ENCODE measurements at regions not wholly inside any gene's neighbourhood (a gene's known extent, or its start where the extent isn't known, plus 50 kb on each side); places are given as distances from the start of the nearest gene placed in this dataset.
A peak's percentile ranks its signal among the peaks of the same experiment; 100 is the strongest.

- no peak for TF ChIP-seq CUX1 (CRISPR knock-in tag; IDR thresholded peaks at IDR 0.05)
- no peak for TF ChIP-seq JUNB (CRISPR knock-in tag; conservative IDR thresholded peaks at IDR 0.05)
- TF ChIP-seq KHSRP (IDR thresholded peaks at IDR 0.05) = 0 out of 2 replicates have a peak, but pooled peaks have one; percentile 16
- TF ChIP-seq, protein P1, sequence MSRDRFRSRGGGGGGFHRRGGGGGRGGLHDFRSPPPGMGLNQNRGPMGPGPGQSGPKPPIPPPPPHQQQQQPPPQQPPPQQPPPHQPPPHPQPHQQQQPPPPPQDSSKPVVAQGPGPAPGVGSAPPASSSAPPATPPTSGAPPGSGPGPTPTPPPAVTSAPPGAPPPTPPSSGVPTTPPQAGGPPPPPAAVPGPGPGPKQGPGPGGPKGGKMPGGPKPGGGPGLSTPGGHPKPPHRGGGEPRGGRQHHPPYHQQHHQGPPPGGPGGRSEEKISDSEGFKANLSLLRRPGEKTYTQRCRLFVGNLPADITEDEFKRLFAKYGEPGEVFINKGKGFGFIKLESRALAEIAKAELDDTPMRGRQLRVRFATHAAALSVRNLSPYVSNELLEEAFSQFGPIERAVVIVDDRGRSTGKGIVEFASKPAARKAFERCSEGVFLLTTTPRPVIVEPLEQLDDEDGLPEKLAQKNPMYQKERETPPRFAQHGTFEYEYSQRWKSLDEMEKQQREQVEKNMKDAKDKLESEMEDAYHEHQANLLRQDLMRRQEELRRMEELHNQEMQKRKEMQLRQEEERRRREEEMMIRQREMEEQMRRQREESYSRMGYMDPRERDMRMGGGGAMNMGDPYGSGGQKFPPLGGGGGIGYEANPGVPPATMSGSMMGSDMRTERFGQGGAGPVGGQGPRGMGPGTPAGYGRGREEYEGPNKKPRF (IDR thresholded peaks at IDR 0.05; ENCODE audit: low read depth, low read length) = no peak
- peak; percentile 63 for TF ChIP-seq NFIC (IDR thresholded peaks at IDR 0.05)
- no peak for TF ChIP-seq ATF3 (IDR thresholded peaks at IDR 0.05)
- TF ChIP-seq ATF3 (CRISPR knock-in tag; conservative IDR thresholded peaks at IDR 0.05) = no peak
- no peak for TF ChIP-seq SREBF1 (IDR thresholded peaks at IDR 0.05; ENCODE audit: borderline replicate concordance, low read depth, low read length)
- 0 out of 2 replicates have a peak, but pooled peaks have one; percentile 26 for TF ChIP-seq FOXJ2 (tag; IDR thresholded peaks at IDR 0.05)
- no peak for TF ChIP-seq KDM5B (IDR thresholded peaks at IDR 0.05; ENCODE audit: insufficient replicate concordance, low read depth, low read length)
- TF ChIP-seq CBX3 (IDR thresholded peaks at IDR 0.05; ENCODE audit: borderline replicate concordance in 1 of 2, low read length in 2 of 2) = peak in 1 of 2 experiments; percentile 21; a peak in 1 of 3 replicates
- TF ChIP-seq CBFB (CRISPR knock-in tag; IDR thresholded peaks at IDR 0.05) = no peak
- TF ChIP-seq BHLHE40 (IDR thresholded peaks at IDR 0.05; ENCODE audit: low read length) = no peak
- TF ChIP-seq CBFA2T3 (IDR thresholded peaks at IDR 0.05) = peak; percentile 92
- no peak for TF ChIP-seq HDAC8 (tag; IDR thresholded peaks at IDR 0.05)
- peak in 1 of 2 experiments; percentile 92; a peak in 2 of 4 replicates for TF ChIP-seq ARNT (IDR thresholded peaks at IDR 0.05)
- TF ChIP-seq STAT5A (IDR thresholded peaks at IDR 0.05; ENCODE audit: borderline replicate concordance, low read length) = peak; percentile 10; the same call in 1 of the 2 replicates
- TF ChIP-seq ILK (tag; IDR thresholded peaks at IDR 0.05; ENCODE audit: borderline replicate concordance, low read depth) = no peak
- no peak for TF ChIP-seq ZSCAN29 (IDR thresholded peaks at IDR 0.05)
- 0 out of 2 replicates have a peak, but pooled peaks have one; percentile 48 for TF ChIP-seq GATA2 (CRISPR knock-in tag; IDR thresholded peaks at IDR 0.05)
- TF ChIP-seq ZBTB17 (CRISPR knock-in tag; IDR thresholded peaks at IDR 0.05) = no peak
Observed at GRCh38 chr20:22914291-22914690, 120.8 kb upstream of the SSTR4 start (continued).

All from K562 (cell line).